HG03457 (cell line): ENCODE measurements at regions not wholly inside any gene's neighbourhood (a gene's known extent, or its start where the extent isn't known, plus 50 kb on each side); places are given as distances from the start of the nearest gene placed in this dataset.

Experiments
- ATAC-seq: cut with Tn5 transposase; IDR thresholded peaks from one replicate; pipeline ENCODE4 v1.9.1; 2021; ENCODE audit warnings: moderate number of reproducible peaks; ENCODE audit not compliant: unreplicated experiment

DNA sequence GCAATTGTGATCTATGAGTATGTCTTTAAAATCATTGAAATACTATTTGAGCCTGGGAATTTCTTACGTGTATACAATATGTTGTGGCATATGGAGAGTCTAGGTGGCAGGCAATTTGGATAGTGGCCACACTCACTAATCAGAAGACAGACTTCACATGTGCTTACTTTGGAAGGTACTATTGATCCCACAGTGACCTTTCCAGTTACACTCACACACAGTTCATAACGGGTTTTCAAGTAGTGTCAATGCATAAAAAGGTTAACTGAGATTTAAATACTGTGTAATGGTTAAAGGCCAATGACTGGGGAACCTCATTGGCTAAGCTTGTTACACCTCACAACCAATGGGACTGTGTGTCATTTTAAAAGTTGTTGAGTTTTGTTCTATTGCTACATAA is 783.2 kb downstream of the RPA4 start:
- ATAC-seq: no peak

DNA sequence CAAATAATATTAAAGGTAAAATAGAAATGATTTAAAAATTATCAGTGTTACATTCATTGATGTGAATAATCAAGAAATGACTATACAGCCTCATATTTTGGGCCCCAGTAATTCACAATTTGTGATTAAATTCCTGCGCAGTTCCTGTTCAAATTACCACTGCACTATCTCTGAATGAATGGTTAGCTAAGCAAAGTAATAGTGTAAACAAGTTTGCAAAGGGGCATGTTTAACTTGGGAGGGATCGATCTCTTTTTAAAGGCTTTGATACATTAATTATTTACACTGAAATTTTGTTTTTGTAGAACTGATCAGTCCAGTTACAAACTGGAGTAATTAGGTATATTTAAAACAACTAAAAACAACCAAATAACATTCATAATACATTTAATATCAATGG is 784.4 kb downstream of the RPA4 start:
- no peak for ATAC-seq

DNA sequence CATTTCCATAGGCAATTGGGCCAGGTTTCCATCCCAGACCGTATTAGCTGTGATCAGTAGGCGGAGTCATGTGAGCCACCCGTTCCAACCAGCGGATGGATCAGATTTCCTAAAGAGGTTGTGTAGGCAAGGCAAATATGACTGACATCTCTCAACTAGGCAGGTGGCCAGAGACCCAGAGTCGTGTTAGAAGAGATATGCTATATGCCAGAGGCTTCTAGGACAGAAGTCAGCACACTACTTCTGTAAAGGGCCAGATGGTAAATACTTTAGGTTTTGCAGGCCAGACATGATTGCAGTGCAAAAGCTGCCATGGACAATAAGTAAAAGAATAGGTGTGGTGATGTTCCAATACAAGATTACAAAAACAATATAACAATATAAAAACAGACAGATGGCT is 788.4 kb downstream of the RPA4 start:
- ATAC-seq: no peak

DNA sequence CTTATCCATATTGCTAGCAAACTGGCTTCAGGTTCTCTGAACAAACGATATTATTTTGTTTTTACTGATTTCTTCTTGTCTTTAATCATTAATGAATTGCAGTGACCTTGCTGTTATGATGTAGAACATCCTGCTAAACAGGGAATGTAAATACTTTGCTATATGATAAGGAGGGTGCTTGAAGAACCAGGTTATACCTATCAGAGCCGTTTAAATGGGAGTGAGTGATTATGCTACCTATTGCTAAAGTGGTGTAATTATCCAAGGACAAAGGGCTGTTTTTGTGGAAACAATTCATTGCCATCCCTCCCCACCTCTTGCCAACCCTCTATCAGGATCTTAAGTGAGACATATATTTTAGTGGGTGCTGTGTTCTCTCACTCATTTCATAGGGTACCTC is 788.9 kb downstream of the RPA4 start:
- no peak for ATAC-seq

DNA sequence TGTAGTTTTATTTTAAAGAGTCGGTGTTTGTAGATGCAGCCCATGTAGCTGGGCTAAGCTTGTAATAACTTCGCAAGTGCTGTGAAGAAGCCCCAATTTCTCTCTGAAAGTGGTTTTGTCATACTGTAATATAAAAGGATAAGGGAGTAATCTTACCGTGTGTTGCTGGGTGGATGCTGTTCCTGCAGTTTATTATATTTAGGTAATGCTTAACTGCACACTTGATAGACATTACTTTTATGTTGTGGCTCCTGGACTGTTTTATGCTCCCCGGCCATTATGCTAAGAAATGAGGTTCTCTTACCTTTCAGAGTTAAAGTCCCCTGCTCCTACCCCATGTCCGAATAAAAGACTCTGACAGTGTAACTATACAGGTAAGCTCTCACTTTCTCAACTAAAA is 789.4 kb downstream of the RPA4 start:
- ATAC-seq: no peak

DNA sequence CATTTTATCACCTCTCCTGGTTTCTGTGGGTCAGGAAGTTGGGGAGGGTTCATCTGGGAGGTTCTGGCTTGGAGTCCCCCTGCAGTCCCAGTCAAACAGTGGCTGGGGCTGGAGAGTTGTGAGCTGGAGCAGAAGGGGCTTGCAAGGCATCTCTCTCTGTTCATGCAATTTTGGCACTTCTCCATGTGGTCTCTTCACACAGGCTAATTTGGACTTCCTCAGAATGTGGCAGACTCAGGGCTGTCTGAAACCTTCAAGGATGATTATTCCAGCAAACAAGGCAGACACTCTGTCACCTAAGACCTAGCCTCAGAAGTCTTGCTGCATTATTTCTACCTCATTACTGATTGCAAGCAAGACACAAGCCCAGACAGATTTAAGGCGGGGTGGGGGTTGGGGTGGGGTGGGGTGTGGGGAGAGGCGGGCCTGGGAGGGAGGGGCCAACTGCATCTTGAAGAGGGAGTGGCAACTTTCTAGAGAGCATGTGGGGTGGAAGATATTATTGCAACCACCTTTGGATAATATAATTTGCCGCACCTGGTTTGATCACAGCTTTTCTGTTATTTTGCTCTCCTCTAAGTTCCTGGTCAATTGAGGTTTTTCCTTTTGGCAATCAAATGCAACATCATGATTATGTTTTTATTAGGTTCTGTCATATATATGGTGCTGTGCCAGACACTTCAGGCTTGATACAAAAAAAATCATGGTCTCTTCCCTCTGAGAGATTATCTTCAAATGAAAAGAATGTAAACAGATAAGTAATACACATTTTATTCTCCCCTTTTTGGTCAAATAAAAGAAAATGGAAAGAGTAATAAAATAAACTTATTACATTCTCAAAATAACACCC is 799.5 kb downstream of the RPA4 start:
- ATAC-seq: no peak

DNA sequence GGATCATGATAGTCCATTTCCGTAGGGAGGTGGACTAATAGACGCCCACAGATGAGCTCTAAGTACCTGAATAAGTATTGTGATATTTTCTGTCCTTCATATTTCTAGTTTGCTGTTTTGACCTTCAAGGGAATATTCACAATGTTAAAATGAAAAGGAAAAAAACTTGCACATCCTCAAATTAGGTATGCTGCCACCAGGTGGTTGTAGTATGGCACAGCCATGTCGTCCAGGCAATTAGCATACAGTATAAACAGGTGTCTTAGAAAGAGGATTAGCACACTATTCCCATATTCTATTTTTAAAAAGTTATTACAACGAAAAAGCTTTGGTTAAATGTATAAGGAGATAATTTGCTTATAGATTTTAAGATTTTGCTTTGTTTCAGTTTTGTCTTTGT is 802.0 kb downstream of the RPA4 start:
- no peak for ATAC-seq

DNA sequence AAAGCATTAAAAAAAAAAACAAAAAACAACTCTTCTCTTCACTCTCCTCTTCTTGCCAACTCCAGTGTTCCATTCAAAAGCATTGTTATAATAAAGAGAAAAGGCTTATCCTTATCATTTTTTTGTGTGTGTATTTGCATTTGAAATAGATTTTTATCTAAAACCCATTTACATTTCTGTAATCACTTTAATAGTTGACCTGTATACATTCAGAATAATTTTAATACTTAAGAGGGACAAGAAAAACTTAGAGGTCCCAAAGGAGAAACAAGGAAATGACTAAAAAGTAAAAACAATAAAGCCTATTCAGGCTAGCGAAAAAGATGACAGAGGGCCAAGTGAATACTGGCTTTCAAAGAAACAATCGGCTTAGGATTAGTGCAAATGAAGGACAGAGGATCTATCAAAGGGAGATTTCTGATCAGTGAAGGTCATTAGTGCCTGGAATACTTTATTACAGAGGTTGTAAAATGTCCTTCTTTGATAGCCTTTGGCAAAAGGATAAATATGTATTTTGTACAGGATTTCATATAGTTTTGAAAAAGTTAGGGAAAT is 808.3 kb downstream of the RPA4 start:
- no peak for ATAC-seq

DNA sequence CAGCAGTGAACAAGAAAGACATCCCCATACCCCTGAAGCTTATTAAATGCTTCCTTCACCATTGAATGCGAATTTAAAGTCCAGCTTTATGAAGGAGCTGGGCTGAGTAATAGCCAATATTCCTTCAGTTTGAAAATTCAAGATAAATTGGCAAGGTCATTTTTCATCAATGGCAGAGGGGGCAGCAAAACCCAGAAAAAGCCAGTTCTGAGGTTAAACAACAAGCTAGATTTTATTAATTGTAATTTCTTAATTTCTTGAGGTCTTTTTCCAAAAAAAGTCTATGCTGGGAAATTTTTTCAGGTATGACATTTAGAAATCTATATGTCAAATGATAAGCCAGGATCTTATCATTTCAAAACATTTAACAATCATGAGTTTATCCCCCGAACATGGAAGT is 808.9 kb downstream of the RPA4 start:
- no peak for ATAC-seq

DNA sequence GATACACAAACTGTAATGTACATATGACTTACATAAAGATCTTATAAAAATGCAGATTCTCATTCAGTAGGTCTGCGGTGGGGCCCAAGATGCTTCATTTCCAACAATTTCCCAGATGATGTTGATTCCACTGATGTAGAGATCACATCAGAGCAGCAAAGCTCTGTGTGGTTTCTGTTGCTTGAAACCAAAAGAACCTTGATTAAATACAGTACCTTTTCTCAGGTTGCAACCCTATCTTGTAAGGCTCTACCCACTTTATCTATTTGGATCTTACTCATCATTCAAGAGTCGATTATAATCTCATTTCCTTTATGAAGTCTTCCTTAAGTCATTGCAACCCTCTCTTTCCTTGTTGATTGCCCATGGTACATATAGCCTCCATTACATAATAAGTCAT is 816.8 kb downstream of the RPA4 start:
- ATAC-seq: no peak

DNA sequence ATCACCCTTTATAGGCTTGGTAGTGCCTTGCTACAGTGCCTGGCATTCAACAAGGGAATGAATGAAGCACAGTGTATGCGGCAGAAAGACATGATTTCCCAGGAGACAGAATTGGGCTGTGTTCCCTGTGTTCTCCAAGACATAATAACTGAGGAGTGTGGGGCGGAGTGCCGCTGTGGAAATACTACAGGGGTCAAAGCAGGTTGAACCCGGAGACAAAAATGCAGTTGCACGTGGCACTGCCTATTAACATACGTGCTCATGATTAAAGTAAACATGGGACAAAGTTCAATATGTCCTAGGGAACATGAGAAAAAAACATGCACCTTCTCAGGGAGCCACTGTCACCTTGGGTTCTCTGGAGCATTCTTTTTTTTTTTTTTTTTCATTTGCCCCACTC is 820.8 kb downstream of the RPA4 start:
- ATAC-seq: no peak

DNA sequence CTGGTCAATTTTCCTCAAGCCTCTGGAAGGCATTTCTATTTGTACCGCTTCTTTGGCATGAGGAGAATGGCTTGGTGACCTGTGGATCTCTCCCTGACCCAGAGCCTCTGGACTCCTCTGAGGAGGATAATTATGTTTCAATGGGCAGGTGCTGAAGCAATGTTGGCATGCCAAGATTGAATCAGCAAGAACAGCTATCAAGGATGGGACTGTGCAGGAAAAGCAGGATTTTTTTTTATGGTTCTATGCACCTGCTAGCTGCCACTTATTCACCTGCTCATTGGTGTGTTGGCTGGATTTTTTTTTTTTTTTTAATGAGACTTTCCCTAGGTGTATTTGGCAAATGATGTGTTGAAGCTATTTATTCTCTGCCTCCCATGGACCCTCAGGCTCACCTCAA is 821.2 kb downstream of the RPA4 start:
- no peak for ATAC-seq

DNA sequence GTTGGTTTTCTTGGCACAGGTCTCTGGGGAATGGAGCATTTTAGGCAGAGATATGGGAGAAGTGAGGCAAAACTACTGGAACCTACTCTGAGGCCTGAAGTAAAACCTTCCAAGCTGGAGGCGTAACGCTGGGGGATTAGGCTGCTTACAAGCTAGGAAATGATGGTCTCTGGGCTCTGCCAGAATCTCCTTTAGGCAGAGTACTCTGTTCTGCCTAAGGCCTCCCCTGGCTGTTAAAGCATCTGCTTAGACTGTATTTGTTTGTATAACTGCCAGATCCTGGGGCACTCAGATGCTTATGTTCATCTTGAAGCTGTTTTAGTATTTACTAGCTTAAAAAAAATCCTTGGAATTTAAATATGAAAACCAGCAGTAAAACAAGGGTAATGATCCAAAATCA is 822.2 kb downstream of the RPA4 start:
- ATAC-seq: no peak

DNA sequence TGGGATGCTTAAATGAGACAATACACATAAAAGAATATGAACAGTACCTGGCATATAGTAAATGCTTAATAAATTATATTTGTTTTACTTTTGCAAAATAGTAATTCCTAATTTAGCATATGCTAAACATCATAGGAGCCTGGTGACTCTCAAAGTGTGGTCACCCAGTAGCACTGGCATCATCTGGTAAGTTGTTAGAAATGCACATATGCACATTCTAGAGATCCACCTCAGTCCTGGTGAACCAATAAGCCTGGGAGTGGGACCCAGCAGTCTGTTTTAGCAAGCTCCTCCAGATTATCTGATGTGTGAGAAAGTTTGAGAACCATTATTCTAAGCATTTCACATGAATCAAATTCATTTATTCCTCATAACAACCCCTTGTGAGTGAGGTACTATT is 830.4 kb downstream of the RPA4 start:
- no peak for ATAC-seq

DNA sequence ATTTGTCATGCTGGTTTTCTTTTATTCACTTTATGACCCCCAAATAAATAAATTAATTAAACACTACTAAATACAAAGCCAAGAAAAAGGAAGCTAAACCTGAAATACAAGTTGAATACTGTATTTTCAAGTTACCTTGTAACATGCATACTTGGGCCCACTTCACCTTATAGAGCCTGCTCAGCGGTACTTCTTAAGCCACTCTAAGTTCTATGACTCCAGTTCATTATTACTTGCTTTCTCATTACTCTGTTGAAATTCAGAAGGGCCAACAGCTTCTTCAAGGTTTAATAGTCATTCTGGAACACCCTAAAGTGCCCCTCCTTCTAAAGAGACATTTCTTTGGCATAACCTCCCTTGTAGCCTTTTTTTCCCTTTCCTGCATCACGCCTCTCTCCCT is 844.5 kb downstream of the RPA4 start:
- no peak for ATAC-seq

DNA sequence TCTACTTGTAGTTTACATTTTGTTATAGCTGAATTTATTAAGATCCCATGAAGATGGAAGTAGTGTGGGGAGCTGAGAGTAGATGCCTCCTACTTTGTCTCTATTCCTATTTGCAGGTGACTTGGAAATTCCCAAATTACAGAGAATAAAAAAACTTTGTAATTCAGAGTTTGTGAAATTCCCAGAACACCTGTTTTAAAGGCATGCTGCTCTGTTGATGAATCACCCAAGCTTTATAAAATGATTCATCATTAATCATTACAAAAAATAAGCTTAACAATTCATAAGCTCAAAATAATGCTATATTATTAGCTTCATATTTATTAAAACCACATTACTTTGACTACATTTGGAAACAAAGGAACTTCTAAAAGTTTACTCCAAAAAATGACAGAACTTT is 856.3 kb downstream of the RPA4 start:
- ATAC-seq: no peak

DNA sequence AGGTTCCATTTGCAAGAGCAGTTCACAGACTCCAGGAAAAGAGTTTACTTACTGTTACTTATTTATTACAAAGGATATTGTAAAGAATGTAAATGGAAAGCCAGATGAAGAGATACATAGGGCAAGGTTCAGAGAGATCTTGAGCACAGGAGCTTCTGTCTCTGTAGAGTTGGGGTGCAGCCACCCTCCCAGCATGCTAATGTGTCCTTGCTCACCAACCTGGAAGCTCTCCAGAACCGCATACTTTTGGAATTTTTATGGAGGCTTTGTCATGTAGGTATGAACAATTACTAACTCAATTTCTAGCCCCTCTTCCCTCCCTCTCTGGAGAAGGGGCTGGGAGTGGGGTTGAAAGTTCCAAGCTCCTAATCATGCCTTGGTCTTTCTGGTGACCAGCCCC is 857.2 kb downstream of the RPA4 start:
- ATAC-seq: no peak

DNA sequence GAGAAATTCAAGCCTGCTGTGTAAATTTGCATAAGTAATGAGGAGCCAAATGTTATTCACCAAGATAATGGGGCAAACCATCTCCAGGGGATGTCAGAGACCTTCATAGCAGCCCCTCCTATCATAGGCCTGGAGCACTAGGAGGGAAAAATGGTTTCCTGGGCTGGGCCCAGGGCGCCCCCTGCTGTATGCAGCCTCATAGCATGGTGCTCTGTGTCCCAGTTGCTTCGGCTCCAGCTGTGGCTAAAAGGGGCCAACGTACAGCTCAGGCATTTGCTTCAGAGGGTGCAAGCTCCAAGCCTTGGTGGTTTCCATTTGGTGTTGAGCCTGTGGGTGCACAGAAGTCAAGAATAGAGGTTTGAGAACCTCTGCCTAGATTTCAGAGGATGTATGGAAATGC is 859.3 kb downstream of the RPA4 start:
- no peak for ATAC-seq

DNA sequence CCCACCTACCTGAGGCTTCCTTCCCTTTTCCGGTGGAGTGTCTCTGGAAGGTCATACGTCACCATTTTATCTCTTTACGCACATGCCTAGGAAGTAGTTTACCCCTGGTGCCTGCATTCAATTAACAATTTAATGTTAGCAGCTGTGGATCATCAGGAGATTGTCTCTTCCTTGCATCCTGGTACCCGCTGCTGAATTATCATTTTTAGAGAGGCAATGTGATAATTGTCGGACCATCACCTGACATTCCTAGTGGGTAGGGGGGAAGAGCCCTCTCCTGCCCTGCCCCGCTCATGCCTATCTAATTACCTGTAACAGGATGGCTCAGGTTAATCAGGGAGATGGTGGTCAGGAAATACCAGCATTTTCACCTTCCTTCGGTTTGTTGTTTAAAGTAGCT is 863.6 kb downstream of the RPA4 start:
- no peak for ATAC-seq

DNA sequence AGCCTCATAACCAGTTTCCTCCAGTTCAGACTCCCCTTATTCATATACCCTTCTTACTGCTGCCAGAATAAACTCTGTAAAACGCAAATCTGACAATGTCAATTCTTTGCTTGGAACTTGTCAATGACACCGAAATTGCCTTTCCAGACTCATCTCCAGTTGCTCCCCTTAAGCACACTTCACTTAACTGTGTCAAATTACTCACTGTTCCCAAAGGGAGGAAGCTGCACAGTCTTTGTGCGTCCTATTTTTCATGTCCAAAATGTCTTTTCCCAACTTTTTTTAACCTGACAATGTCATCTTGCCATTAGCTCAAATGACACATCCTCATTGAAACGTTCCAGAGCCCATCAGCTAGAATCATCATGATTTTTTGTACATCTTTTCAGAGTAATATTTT is 867.3 kb downstream of the RPA4 start:
- ATAC-seq: no peak

DNA sequence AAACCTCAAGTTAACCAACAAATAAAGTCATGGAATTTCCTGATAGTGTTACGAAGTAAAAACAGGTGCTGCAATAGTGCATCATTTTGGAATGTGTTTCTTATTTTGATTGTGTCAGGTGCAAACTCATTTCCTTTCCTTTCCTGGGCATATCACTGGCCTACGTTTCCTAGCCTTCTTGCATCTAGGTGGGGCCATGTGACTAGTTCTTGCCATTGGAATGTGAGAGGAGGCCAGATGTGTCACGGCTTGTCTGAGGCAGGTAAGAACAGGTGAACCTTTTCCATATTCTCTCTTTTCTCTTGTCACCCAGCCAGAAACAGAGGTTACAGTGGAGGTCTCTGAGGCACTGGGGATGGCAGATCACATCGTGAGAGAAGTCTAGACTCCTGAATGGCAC is 868.0 kb downstream of the RPA4 start:
- no peak for ATAC-seq

DNA sequence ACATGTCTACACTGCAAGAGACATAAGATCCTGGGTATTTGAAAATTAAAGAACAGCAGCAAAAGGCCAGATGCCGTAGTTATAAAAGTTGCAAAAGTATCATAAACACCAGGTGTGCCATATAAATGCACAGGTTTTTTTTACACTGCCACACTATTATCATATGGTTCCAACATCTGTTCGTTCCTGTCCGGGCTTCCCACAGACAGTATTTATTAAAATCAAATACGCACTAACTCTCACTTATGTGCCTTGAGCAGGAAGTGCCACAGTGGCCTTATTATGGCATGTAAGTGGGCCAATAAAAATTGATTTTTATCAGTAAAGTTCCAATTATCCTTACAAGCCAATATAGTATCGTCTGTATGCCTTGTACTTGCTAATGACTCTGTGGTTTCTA is 873.2 kb downstream of the RPA4 start:
- ATAC-seq: no peak

DNA sequence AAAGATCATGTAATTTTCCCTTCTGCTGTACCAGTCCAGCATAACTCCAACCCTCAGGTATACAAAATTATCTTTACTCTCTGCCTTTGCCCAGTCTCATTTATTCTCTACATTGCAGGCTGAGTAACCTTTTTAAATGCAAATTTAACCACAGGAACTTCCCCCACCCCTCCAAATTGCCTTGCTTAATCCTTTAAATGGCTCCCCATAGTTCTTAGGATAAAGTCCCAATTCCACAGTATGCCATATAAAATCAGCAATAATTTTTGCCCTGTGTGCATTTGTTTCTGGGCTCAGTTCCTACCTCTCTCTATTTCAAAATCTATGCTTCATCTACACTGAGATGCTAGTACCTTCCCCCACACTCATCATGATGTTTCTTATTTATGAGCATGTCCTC is 879.7 kb downstream of the RPA4 start:
- ATAC-seq: no peak
